Activated T-cell treated with anti-CD3 and anti-CD28 coated beads for 1 hour (primary cell): ENCODE measurements at regions not wholly inside any gene's neighbourhood (a gene's known extent, or its start where the extent isn't known, plus 50 kb on each side); places are given as distances from the start of the nearest gene placed in this dataset.
"Not testable (repeated sequence)": the region's sequence is repeated elsewhere in the genome, so short reads cannot be mapped to it uniquely, and the experiment has no call there.

Experiments used
- DNase-seq: peaks from one replicate; pipeline ENCODE4 v3.0.0-alpha.2; 2020; ENCODE audit warnings: low read depth

DNA sequence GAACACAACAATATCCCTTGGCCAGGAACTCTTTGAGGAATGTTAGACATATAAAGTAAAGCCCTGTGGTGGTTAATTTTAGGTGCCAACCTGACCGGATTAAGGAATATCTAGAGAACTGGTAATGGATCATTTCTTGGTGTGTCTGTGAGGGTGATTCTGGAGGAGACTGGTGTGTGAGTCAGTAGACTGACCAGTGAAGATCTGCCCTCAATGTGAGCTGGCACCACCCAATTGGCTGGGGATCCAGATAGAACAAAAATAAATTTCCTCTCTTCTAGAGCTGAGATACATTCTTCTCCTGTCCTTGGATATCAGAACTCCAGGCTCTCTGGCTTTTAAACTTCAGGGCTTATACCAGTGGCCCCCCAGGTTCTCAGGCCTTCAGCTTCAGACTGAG is 56.2 kb upstream of the TNPO1 start:
- no peak for DNase-seq

DNA sequence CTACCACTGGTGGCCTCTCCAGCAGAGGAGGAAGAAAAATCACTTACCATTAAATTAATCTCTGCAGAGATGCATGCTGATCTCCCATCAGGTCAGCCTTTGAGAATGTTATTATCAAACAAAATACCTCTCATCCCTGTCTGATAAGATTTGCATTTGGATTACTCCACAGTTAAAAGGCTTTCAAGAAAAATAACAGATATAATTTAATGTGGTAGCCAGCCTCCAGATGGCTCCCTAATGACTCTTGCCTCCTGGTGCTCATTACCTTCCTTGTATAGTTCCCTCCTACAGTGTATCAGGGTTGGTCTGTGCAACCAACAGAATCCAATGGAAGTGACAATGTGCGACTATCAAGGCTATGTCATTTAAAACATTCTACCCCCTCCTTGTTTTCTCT is 63.6 kb upstream of the TNPO1 start:
- no peak for DNase-seq

DNA sequence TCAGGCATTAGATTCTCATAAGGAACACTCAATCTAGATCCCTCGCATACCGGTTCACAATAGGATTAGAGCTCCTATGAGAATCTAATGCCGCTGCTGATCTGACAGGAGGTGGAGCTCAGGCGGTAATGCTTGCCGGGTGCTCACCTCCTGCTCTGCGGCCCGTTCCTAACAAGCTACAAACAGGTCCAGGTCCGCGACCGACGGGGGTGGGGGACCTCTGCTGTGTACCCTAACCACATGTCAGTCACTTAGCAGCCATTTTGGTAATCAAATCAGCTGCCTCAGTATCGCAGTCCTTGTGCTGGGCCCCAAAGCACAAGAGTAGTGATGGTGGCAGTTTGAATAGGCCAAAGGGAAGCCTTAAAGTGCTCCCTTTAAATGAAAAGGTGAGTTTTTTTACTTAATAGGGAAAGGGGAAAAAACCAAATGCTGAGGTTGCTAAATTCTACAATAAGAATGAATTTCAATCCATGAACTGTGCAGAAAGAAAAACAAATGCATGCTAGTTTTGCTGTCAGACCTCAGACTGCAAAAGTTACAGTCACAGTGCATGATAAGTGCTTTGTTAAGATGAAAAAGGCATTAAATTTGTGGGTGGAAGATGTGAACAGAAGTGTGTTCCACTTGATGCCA is 67.0 kb upstream of the TNPO1 start:
- no peak for DNase-seq

DNA sequence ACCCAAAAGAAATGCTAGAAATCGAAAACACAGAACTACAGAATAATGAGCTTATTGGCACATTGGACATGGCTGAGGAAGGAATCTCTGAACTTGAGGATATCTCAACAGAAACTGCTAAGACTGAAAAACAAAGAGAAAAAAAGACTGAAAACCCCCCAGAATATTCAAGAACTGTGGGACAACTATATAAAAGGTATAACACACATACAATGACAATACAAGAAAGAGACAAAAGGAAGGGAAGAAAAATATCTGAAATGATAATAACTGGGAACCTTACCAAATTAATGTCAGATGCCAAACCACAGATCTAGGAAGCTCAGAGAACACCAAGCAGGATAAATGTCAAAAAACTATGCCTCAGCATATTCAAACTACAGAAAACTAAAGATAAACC is 68.6 kb upstream of the TNPO1 start:
- no peak for DNase-seq

DNA sequence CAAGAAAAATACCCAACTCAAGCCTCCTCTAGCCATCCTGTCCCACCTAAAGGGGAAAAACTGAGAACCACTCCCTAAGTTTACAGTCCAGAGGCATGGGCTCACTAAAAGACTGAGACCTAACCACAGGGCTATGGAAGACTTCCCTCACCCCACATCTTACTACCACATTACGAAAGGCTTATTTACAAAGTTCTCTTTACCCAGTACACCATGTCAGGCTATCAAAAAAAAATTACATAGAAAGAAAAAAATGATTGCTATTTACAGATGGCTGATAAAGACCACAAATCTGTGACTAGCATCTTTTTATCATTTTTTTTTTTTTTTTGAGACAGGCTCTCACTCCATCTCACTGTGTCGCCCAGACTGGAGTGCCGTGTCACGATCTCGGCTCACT is 69.7 kb upstream of the TNPO1 start:
- DNase-seq, result no peak

DNA sequence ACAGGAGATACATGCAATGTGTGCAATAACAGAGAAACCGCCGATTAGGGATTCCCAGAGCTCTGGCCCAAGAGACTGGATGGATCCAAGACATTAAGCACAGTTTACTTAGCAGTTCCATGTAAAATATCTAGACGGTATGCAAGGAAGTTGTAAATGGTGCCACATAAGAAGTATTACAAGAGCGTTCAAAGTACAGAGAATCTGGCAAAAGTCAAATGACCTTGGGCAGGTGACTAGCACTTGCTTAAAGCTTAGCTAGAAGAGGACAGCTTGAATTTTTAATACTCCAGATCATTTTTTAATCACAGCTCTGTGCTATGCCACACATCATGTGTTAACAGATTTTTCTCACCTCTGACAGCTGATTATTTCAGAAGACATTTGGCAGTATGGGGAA is 72.3 kb upstream of the TNPO1 start:
- DNase-seq, result no peak

DNA sequence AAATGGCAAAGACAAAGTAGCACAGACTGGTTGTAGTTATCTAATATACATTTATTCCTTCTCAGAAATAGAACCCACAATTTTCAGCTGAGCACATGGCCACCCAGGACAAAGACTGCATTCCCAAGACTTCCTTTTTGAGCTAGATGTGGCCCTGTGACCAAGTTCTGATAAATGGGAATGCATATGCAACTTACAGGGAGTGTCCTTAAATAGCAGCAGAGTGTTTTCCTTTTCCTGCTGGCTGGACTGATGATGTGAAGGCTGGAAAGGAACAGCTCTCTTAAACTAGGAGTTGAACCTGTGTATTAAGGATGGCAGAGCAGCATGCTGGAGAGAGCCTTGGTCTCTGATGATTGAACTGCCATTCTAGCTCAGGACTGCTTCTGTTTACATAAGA is 74.7 kb upstream of the TNPO1 start:
- no peak for DNase-seq

DNA sequence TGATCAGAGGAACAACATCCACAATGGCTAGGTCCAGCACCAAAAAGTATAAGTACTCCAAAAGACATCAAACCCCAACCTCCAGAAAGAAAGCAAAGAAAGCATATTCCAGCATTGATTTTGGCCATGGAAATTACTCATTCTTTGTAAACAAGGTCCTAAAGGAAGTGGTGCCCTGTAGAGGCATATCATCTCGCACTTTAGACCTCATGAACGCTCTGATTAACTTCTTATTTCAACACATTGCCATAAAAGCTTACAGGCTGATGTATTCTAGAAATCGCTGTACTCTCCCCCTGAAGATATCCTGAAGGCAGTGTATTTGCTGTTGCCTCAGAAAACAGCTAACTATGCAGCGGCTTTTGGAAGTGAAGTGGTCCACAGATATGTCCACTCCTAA is 82.7 kb upstream of the TNPO1 start:
- no peak for DNase-seq

DNA sequence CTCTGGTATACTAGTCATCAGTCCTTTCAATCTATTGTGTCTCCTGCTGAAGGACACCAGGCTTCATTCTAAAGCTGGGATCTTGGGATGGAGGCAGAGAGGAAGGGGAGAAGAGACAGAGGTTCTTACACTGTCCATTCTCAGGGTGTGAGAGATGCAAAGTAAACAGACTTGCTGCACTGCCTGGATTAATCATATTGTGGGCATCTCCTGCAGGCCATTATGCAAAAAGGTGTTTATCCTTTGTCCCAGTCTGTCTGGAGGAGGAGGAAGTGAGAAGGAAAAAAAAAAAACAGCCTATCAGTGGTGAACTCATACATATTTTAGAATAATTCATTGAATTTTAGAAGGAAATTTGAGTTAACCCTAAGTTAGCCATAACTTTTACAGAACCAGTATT is 92.9 kb upstream of the TNPO1 start:
- DNase-seq, result no peak

DNA sequence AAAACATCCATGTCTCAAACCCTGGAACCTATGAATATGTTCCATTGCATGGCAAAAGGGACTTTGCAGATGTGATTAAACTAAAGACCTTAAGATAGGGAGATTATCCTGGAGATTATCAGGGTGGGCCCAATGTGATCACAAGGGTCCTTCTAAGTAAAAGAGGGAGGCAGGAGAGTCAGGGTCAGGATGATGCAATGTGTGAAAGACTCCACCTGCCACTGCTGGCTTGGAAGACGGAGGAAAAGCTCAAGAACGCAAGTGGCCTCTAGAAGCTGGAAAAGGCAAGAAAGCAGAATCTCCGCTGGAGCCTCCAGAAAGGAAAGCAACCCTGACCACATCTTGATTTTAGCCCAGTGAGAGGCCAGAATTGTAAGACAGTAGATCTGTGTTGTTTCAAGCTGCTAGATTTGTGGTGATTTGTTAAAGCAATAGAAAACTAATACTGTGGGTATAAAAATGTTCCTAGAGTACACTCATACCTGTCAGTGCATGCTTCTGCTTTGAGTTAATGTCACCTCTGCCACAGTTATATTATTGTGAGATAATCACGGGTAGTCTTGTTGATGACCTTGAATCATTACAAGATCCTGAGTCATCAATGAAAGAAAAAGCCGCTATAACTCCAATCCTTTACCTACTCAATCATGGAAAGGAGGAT is 93.5 kb upstream of the TNPO1 start:
- DNase-seq, result no peak

DNA sequence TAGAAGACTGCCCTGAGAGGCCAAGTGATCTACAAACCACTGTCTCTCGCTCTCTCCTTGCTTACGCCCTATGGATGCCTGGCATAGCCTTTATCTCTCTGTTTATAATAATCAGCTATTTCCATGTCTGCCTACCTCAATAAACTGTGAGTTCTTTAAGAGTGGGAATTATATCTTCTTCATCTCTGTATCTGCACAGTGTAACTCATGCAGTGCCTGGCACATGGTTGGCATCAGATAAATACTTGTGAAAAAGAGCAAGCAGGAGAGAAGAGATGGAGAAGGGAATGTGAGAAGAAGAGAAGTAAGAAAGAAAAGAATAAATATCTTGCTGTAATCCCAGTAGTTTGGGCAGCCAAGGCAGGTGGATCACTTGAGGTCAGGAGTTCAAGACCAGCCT is 94.6 kb upstream of the TNPO1 start:
- no peak for DNase-seq

DNA sequence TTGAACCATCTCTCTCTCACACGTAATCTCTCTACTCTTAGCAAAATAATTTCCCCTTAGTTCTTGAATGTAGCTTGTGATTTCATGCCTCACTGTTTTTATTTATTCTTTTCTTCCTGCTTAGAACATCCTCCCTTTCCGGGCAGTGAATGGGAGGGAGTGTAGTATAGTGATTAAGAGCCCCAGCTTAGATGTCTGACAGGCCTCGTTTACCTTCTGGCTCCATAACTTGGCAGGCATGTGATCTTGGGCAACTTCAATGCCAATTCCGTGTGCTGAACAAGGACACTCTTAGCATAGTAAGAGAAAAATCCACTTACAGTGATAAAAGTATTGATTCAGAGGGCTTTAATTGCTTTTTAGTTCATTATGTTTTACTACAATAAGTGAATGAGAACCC is 96.3 kb upstream of the TNPO1 start:
- no peak for DNase-seq

DNA sequence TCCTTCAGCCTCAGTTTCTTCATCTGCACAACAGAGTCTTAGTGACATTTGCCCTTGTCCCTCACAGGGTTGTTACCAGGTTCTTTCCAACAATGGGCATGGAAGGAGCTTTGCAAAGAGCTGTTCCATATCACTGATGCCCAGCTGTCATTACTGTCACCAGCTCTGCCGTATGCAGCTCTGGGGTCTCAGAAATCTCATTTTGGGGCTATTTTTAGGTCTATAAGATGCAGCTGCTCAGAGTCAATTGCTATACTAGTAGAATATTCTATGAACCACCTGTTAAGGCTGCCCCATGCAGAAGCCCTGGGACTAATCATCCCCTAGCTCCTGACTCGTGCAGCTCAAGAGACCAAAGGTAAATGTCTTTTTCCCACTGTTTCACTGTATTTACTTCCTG is 105.1 kb upstream of the TNPO1 start:
- DNase-seq, result no peak

DNA sequence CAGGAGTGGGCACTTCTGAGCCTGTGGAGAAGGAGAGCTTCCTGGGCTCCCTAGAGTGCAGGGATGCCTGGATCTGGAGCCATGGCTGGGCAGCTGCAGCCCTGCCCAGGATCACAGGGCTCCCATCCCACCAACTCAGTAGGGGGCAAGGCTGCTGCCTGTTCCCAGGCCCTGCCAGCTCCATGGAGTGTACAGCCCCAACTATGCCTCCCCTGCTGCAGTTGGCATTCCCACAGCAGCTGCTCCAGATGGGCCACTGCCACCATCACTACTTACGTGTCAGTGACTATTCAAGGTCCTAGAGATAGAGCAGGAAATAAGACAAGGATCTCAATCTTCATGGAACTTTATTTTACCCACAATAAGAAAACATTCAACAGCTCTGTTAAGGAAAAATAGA is 107.1 kb upstream of the TNPO1 start:
- DNase-seq, result no peak

DNA sequence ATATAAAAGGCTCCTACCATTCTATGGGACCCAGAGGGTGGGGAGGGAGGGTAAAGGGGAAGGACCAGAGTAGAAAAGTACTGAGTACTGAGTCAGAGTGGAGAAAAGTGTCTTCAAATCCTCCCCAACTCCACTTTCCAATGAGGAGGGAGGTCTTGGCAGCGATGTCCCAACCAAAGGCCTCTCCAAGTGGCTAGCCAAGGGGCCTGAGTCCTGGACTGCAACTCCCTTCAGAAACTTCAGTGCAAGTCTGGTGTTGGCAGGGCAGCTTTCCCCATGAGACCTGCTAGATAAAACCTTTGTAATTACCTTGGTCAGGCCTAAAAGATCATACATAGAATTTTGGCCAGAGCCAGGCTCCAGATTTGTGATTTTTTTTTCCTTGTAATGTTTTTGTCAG is 111.3 kb upstream of the TNPO1 start:
- DNase-seq, result no peak

DNA sequence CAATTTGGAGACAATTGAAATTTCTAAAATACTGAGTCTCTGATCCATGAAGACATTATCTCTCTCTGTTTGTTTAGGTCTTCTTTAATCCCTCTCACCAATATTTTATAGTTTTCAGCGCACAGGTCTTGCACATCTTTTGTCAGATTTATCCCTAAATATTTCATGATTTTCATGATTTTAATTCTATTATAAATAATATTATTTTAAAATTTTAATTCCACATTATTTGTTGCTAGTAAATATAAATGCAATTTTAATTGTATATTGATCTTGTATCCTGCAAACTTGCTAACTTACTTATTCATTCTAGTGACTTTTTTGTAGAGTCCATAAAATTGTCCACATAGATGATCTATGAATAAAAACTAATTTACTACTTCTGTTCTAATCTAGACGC is 112.6 kb upstream of the TNPO1 start:
- DNase-seq, result no peak

DNA sequence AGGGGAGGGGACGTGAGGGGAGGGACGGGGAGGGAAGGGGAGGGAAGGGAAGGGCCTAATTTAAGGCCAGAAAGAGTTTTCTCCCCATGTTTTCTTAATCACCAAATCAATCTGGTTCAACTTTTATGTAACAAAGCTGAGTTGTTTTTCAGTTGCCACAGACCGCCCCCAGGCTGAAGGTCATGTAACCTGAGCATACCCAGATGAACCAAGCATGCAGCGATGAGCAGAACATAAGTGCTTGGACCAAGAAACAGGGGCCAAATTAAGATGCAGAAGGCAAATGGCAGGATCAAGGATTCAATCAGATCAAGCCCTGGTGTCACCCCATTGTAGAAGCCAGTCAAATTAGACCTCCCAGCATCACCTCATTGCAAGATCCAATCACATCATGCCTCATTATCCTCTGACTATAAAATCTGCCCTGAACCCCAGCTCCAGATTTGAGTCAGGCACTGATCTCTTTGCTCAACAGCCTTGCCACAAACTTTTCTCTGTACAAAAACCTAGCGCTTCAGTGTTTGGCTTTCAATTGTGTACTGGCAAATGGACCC is 113.5 kb upstream of the TNPO1 start:
- DNase-seq, result no peak

DNA sequence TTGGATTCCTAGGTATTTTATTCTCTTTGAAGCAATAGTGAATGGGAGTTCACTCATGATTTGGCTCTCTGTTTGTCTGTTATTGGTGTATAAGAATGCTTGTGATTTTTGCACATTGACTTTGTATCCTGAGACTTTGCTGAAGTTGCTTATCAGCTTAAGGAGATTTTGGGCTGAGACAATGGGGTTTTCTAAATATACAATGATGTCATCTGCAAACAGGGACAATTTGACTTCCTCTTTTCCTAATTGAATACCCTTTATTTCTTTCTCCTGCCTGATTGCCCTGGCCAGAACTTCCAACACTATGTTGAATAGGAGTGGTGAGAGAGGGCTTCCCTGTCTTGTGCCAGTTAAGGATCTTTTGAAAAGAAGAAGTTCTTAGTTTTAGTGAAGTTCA is 114.4 kb upstream of the TNPO1 start:
- DNase-seq, result not testable (repeated sequence)

DNA sequence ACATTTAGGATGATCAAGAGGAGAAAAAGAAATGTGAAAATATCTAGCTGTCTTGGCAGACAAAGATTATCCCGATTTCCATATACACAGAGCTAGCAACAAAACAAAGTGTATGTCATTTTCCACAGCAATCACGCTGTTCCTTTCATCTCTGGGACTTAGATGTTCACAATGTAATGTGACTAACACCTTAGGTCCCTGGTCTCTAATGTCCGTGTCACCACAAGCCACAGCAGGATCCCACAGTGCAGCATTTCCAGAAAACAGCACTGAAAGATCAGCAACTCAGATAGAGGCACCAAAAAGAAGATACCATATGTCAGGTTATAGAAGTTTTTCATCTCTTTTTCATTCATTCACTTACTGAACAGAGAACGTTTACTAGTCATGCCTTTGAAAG is 118.0 kb upstream of the TNPO1 start:
- DNase-seq, result no peak

DNA sequence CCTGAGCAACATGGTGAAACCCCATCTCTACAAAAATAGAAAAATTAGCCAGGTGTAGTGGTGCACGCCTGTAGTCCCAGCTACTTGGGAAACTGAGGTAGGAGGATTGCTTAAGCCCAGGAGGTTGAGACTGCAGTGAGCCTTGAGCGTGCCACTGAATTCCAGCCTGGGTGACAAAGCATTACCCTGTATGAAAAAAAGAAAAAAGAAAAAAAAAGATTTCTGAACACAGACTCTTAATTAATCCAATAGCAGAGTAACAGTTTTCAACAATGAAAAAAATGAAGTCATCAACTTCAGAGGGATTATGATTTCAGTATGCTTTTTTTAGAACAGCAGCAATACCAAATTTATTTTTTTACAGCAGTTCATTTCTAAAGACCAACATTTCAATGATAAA is 118.8 kb upstream of the TNPO1 start:
- no peak for DNase-seq

DNA sequence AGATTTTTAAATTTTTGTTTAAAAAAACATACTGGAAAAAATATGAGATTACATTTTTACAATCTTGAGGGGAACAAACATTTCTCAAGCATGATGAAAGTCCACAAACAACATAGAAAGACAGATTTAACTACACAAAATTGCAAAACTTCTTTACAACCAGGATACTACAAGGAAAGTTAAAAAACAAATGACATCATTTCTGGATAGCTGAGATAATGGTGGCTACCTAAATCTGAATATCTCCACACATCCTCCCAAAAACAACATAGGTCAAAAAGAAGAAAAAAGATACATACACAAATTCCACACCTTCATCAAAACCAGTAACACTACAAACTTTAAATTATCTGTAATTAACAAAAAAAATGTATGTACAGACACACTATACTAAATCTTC is 120.8 kb upstream of the TNPO1 start:
- DNase-seq, result no peak

DNA sequence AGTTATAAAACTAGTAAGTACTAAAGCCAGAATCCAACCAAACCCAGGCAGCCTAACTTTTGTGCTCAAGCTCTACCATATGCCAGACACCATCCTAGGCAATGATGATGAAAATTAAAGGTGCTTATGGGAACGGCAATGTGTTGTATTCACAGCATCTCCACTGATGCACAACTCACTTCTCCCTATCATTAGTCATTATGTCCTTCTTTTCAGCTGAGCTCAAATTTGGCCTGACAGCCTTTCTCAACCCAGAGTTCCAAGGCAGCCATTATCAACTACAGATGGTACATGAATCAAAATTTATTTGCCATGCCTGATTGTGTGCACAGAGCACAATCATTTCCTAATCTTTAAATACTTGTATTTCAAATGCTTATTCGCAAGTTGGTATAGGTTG is 121.6 kb upstream of the TNPO1 start:
- no peak for DNase-seq

DNA sequence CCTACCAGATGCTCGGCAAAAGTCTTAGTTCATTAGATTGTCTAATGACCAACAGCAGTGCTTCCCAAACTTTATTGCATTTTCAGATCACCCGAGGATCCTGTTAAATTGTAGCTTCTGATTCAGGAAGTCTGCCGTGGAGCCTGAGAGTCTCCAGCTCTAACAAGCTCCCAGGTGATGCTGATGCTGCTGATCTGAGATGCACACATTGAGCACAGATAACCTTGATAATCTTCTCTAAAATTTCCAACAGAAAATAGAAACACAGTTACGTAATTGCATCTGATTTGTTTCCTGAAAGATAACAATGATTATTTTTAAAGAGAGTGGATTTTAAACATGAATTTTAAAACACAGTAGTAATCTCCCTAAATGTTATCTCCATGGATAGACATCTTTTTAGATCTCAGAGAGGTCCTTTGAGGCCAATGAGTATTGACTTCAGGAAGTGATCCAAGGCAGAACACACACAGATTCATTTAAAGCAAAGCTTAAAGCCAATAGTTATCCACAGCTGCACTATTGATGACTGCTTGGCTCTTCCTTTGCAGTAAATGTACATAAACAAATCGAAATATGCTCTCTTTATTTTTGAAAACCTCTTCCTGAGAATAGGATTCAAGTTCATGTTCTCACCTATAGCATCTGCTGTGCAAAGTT is 122.8 kb upstream of the TNPO1 start:
- DNase-seq, result no peak
